GM21447 (cell line): ENCODE measurements at regions not wholly inside any gene's neighbourhood (a gene's known extent, or its start where the extent isn't known, plus 50 kb on each side); places are given as distances from the start of the nearest gene placed in this dataset.
"Not testable (repeated sequence)": the region's sequence is repeated elsewhere in the genome, so short reads cannot be mapped to it uniquely, and the experiment has no call there.

ENCODE experiments used
- ATAC-seq: cut with Tn5 transposase; IDR thresholded peaks from one replicate; pipeline ENCODE4 v1.9.1; 2021; ENCODE audit not compliant: unreplicated experiment

DNA sequence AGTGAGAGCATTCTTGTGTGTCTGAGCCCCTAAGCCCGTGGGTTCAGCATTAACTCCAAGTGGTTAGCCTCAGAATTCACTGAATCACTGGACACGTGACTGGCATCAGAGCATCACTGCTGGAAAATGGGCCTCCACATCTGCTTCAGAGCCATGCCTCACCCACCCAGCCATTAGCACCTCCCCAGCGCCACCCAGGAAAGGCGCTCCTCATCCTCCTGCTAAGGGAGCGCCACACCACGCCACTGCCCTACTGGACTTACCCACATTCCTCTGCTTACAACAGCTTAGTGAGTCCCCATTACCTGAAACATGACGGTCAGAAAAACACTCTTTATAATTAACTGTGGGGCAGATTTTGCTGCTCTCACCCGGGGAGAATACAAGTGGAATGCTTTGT lies 442.6 kb upstream of the MYT1L start:
- ATAC-seq = no peak

- ATAC-seq = not testable (repeated sequence)
Observed at GRCh38 chr2:2773080-2773479, 442.0 kb upstream of the MYT1L start.

DNA sequence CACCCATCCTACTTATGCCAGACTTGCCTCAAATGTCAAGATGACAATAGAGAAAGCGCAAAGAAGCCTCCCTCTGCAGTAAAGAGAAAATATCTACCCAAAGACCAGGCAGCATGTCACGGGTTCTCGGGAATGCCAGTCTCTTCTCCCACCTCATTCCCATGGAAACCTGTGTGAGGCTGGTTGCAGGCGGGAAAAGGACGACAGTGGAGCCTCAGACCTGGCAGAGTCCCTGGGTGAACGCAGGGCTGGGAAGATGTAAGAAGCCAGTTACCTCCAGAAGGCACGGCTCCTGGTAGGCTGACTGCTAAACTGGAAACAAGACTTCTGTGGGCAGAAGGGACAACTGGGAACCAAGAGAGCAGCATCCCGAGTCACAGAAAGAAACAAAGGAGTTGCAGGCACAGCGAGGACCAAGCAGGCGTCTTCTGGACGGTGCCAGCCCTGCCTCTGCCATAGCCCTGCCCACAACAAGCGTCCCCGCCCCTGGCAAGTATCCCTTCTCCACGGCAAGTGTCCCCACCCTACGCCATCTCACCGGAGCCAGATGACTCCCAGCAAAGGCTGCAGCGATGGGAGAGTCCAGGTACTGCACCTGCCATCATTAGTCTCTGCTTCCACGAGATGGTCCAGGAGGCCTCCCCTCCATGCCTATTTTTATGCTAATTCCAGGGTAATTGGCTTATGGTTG lies 440.8 kb upstream of the MYT1L start:
- no peak for ATAC-seq

DNA sequence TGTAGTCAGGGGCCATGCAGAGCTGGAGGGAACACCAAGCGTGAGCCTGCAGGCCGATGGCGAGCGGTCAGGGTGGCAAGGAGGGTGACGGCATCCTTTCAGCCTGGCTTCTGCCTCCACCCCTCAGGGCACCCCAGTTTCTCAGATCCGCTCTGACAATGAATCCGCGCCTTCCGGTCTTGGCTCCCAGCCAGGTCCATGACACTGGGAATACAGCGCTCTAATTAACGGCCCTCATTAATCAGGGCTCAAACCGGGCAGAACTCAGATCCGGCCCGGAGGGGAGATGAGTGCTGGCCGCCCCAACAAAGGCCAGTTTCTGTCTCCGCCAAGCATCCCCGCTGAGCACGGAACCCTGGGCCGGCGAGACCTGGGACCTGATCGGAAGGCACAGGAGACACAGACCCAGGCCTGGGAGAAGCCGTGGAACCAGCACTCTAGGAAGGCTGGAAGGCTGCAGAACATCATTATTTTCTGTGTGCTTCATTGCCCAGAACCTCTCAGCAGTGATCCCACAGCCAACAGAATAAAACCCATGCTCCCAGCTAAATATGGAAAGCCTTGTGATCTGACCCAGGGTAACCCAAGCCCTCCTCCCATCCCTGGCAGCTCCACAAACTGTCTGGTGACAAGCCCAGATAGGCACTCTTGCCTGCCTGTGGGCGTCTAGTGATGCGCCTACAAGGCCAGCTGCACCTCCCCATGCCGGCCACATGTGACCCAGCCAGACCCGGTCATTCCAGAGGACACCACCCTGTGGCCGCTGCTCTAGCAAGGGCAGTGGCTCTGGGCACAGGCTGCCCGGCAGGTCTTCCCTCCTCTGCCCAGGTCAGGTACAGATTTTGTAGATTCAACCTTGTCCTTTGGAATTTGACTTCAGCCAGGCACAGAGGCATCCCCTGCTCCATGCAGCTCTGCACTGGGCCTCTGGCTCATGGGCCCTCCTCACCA lies 438.7 kb upstream of the MYT1L start:
- ATAC-seq = no peak

- no peak for ATAC-seq
Observed at GRCh38 chr2:2768476-2768875, 437.4 kb upstream of the MYT1L start.

DNA sequence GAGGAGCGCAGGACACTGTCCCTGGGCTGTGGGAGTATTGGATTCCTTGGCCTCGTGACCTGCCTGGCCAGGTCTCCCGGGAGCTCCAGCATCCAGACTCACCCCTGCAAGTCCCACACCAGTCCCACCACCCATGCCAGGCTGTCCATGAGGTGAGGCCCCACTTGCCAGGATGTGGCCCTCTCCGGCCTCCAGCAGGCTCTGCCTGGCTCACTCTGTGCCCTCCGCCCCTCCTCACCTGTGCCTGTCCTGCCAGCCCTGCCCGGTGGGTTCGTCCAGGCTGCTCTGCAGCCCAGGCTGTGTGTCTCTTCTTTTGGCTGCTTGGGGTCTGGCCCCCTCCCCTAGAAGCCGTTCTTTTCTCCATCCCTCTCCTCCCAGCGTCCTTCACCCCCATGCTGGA lies 436.8 kb upstream of the MYT1L start:
- ATAC-seq = no peak

- ATAC-seq = no peak
Observed at GRCh38 chr2:2765839-2766495, 434.9 kb upstream of the MYT1L start.

GRCh38 chr2:2765176-2765800 lies 434.2 kb upstream of the MYT1L start:
- no peak for ATAC-seq

- ATAC-seq = no peak
Observed at GRCh38 chr2:2764739-2765138, 433.7 kb upstream of the MYT1L start.

DNA sequence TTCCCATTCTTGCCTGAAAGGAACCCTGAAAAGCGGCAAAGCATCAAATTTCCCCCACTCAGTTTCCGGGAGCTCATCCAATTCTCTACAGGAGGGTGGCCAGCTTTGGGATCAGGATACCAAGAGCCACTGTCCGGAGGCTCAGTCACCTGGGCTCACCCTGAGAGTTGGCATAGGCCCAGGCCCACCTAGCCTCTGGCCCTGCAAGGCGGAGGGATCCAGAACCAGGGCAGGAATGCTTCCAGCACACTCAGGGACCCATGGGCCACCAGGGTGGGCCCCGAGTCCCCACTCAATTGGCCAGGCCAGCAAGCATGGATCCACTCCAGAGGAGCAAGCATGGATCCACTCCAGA lies 432.9 kb upstream of the MYT1L start:
- no peak for ATAC-seq

- no peak for ATAC-seq
Observed at GRCh38 chr2:2763351-2764000, 432.4 kb upstream of the MYT1L start.

GRCh38 chr2:2762913-2763312 lies 431.8 kb upstream of the MYT1L start:
- no peak for ATAC-seq

DNA sequence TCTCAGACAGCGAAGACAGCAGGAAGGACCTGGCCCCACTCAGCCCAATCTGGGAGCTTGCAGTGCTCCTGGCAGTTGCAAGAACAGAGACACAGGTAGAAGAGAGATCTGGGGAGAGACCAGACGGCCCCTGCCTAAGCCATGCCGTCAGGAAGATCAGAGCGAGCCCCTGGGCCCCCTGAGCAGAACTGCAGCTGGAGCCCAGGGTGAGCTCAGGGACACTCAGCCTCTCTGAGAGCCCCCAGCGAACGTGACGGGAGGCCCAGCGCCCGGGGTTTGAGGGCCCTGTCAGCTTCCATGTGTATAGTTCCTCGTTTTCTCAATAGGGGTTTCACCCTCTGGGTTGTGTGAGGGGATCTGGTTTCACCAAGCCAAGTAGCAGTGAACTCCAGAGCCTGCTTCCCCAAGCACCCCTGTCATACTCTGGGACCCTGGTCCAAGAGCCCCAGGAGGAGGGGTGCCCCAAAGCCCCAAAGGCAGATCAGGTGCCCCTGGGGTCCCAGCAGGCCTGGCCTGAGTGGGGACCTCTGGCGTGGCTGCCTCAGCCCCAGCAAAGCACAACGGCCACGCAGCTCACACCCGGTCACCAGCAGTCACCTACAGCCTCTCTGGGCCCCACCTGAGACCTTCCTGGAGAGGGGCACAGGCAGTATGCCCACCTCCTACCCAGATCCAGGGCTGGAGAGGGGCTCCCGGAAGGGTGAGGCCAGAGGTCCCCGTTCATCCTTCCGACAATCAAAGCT lies 431.3 kb upstream of the MYT1L start:
- ATAC-seq = no peak

GRCh38 chr2:2758793-2759367 lies 427.8 kb upstream of the MYT1L start:
- ATAC-seq = no peak

DNA sequence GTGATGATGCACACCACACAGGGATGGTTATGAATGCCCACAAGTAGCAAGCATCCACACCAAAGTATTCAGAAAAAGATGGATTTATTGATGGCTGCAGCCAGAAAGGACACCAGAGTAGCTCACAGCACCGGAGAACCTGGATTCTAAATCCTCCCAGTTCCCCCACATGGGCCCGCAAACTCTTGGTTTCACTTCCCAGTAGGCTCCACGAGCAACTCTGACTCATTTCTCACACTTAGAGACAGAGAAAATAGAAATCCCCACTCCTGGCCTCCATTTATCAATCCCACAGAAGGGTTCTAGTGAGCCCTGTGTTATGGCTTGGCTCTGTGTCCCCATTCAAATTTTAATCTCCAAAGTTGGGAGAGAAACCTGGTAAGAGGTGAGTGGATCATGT lies 426.7 kb upstream of the MYT1L start:
- peak; percentile 76 for ATAC-seq

DNA sequence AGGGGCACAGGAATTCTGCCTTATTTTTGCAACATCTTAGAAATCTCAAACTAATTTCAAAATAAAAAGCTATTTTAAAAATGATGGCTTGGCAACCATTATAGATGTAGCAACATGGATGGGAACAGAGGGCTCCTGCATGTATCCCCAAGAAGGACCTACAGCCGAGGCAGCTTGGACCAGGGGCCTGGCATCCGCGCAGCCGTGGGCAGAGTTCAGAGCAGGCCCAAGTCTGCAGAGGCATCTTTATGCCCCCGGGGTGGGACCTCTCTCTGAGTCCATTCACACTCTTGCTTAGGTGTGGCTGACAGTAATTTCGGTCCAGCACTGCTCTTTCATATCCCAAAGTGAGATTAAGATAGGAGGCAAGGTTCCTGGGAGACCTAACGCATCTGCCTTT lies 425.8 kb upstream of the MYT1L start:
- ATAC-seq = no peak

GRCh38 chr2:2755990-2756389 lies 424.9 kb upstream of the MYT1L start:
- ATAC-seq = no peak

GRCh38 chr2:2754940-2755339 lies 423.9 kb upstream of the MYT1L start:
- no peak for ATAC-seq

DNA sequence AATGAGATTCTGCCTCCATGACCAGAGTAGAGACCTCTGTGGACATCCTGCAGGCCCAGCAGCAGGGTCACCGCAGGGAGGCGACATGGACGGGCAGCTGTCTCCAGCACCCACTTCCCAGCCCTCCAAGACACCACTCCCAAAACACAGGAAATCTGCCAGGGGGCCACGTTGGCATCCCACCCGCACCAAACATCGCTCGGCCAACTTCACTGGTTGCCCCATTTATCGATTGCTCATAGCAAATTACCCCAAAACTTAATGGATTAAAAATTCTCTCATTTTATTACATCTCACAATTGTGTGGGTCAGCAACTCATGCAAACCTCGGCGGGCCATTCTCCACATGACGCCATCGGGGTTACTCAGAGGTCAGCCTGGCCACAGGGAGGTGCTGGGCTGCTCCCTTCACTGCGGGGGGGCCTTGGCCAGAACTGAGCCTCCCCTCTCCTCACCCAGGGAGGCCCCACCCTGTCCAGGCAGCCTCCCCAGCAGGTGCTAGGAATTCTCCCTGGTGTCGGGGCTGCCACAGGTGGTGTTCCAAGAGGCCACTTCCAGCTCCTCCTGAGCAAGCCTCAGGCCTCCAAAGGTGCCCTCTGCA lies 420.7 kb upstream of the MYT1L start:
- ATAC-seq = no peak
